Endothelial cell of umbilical vein (primary cell): ENCODE measurements at regions not wholly inside any gene's neighbourhood (a gene's known extent, or its start where the extent isn't known, plus 50 kb on each side); places are given as distances from the start of the nearest gene placed in this dataset.

ENCODE experiments used
- BruUV-seq: library from RNA; stranded (reverse); fragments of 400-500 nt; replicated peaks from 2 replicates; lab custom pipeline; 2021; lab: Mats Ljungman, UMichigan
- CTCF ChIA-PET: fragments of 300-600, 350-600 bp; sonication (Branson Sonifier 250); formaldehyde crosslinking; loops from one replicate; lab custom pipeline; 2021; ENCODE audit warnings: antibody characterized with exemption, inconsistent platforms; lab: Charles Lee
- POLR2A ChIA-PET: fragments of 300-600, 350-600 bp; sonication (Branson Sonifier 250); formaldehyde crosslinking; loops from one replicate; lab custom pipeline; 2021; ENCODE audit warnings: antibody characterized with exemption, inconsistent platforms; lab: Charles Lee
- DNase-seq: peaks from one replicate; pipeline ENCODE4 v3.0.0-alpha.2; 2011; ENCODE audit warnings: low read depth, low spot score
- FAIRE-seq: peaks from 2 replicates; lab custom pipeline; 2011; peaks lifted over from hg19 to GRCh38; lab: Jason Lieb, UNC
- H2AFZ ChIP-seq: 2 replicates; pipeline ENCODE4 v1.6.0; 2012; ENCODE audit warnings: low read depth, low read length, control low read depth, inconsistent platforms
- H3K27ac ChIP-seq: 2 replicates; pipeline ENCODE4 v1.5.1; 2011; ENCODE audit warnings: low read depth, mild to moderate bottlenecking, control low read depth, low read length, moderate library complexity; ENCODE audit not compliant: insufficient read depth
- H3K27me3 ChIP-seq, 2 experiments: 2 replicates each; pipeline versions ENCODE4 v1.6.0 to v1.6.1; 2011; ENCODE audit warnings: low read length in 2 of 2, mixed read lengths in 1 of 2; ENCODE audit not compliant: control insufficient read depth in 2 of 2, insufficient read depth in 2 of 2
- H3K36me3 ChIP-seq, 2 experiments: 2 replicates in 1 of 2; 3 replicates in 1 of 2; pipeline ENCODE4 v1.5.1; 2011; ENCODE audit warnings: low read length in 2 of 2, mild to moderate bottlenecking in 1 of 2, moderate library complexity in 1 of 2; ENCODE audit not compliant: control insufficient read depth in 2 of 2, insufficient read depth in 2 of 2; ENCODE audit errors: extremely low read depth in 1 of 2
- H3K4me1 ChIP-seq: 3 replicates; pipeline ENCODE4 v1.5.1; 2011; ENCODE audit warnings: mild to moderate bottlenecking, low read length; ENCODE audit not compliant: control insufficient read depth, insufficient read depth; ENCODE audit errors: extremely low read depth
- H3K4me2 ChIP-seq: 2 replicates; pipeline ENCODE4 v1.6.1; 2011; ENCODE audit warnings: low read length, control low read depth, mixed read lengths; ENCODE audit not compliant: insufficient read depth
- H3K4me3 ChIP-seq, 3 experiments: fragments of 200-600 bp in 1 of 3; sonication (generic), shearing (Covaris generic) in 1 of 3; replicated peaks in 1 of 3; 2 replicates each; pipeline ENCODE4 v1.5.1; 2011 to 2016; ENCODE audit warnings: control low read depth in 3 of 3, low read length in 3 of 3, mild to moderate bottlenecking in 2 of 3, inconsistent platforms in 1 of 3, low read depth in 1 of 3, moderate library complexity in 1 of 3; ENCODE audit not compliant: insufficient read depth in 1 of 3
- H3K79me2 ChIP-seq: 2 replicates; pipeline ENCODE4 v1.6.0; 2012; ENCODE audit warnings: low read length, inconsistent platforms; ENCODE audit not compliant: control insufficient read depth, insufficient read depth
- H3K9ac ChIP-seq: replicated peaks from 2 replicates; pipeline ENCODE3; 2011; ENCODE audit warnings: low read length, control low read depth; ENCODE audit not compliant: insufficient read depth; ENCODE audit errors: extremely low read depth
- H3K9me1 ChIP-seq: replicated peaks from 3 replicates; pipeline ENCODE4 v1.6.0; 2011; ENCODE audit warnings: mild to moderate bottlenecking, low read length; ENCODE audit not compliant: control insufficient read depth, insufficient read depth; ENCODE audit errors: extremely low read depth
- H3K9me3 ChIP-seq: replicated peaks from 2 replicates; pipeline ENCODE4 v1.5.1; 2012; ENCODE audit warnings: low read length, inconsistent platforms; ENCODE audit not compliant: control insufficient read depth, insufficient read depth
- H4K20me1 ChIP-seq: replicated peaks from 2 replicates; pipeline ENCODE3; 2011; ENCODE audit warnings: mild to moderate bottlenecking, low read length; ENCODE audit not compliant: control insufficient read depth, insufficient read depth; ENCODE audit errors: extremely low read depth
- CTCF ChIP-seq, 2 donors: IDR thresholded peaks; 1 replicate in 1 of 2; 2 replicates in 1 of 2; pipeline ENCODE4 v1.5.1; 2011; ENCODE audit warnings: low read length in 2 of 2, mild to moderate bottlenecking in 2 of 2, moderate library complexity in 2 of 2, control low read depth in 1 of 2, inconsistent platforms in 1 of 2, low read depth in 1 of 2; ENCODE audit not compliant: insufficient read depth in 1 of 2; ENCODE audit errors: extremely low read depth in 1 of 2
- EZH2 ChIP-seq: IDR thresholded peaks from 2 replicates; pipeline ENCODE4 v1.6.1; 2012; ENCODE audit warnings: borderline replicate concordance, low read depth, mild to moderate bottlenecking, moderate library complexity, low read length, inconsistent platforms; ENCODE audit not compliant: severe bottlenecking
- FOS ChIP-seq: IDR thresholded peaks from 2 replicates; pipeline ENCODE4 v1.6.1; 2011; ENCODE audit warnings: mild to moderate bottlenecking, low read length, moderate library complexity, borderline replicate concordance; ENCODE audit not compliant: insufficient read depth
- GATA2 ChIP-seq: IDR thresholded peaks from 2 replicates; pipeline ENCODE4 v1.7.0; 2011; ENCODE audit warnings: low read depth, mild to moderate bottlenecking, moderate library complexity, mixed read lengths, low read length; ENCODE audit not compliant: insufficient read length, insufficient read depth
- JUN ChIP-seq: IDR thresholded peaks from 2 replicates; pipeline ENCODE4 v1.6.1; 2011; ENCODE audit warnings: borderline replicate concordance, low read depth; ENCODE audit not compliant: insufficient read length, insufficient read depth
- MAX ChIP-seq: IDR thresholded peaks from 2 replicates; pipeline ENCODE4 v1.6.1; 2011; ENCODE audit not compliant: insufficient read depth, insufficient read length
- MYC ChIP-seq: IDR thresholded peaks from one replicate; pipeline ENCODE4 v1.6.1; 2011; ENCODE audit warnings: mild to moderate bottlenecking, low read depth, low read length
- POLR2A ChIP-seq: IDR thresholded peaks from 2 replicates; pipeline ENCODE4 v1.6.1; 2012; ENCODE audit warnings: low read depth, mild to moderate bottlenecking, control low read depth, low read length
- POLR2AphosphoS5 ChIP-seq: IDR thresholded peaks from 2 replicates; pipeline ENCODE4 v1.6.1; 2012; ENCODE audit warnings: low read depth, mild to moderate bottlenecking, control low read depth, low read length, moderate library complexity; ENCODE audit not compliant: insufficient read depth
- dilution Hi-C: fragments of 300-500 bp; cut with MboI; formaldehyde crosslinking; loops from one replicate; pipeline ENCODE4 v1.15.0; 2019; ENCODE audit warnings: low sequenced_read_pairs; ENCODE audit not compliant: extremely low pct_ligation_motif_present
- intact Hi-C: fragments of 100-400 bp; cut with micrococcal nuclease; formaldehyde crosslinking; loops from one replicate; pipeline ENCODE4 v1.10.0; 2022

GRCh38 chr15:92232317-92232716 is 161.4 kb upstream of the ST8SIA2 start:
- Histone ChIP-seq H3K4me3 (no peak overlapping the region), H3K4me1 (no peaks in the 10 kb centered on the region), H3K9me3 (peaks cover 2% of the 10 kb centered on the region), H3K36me3 (no peaks in the 10 kb centered on the region), H3K4me2 (no peak overlapping the region), H3K27ac (no peak overlapping the region), H4K20me1 (no peaks in the 10 kb centered on the region), H3K9ac (no peak overlapping the region), H2AFZ (no peak overlapping the region), H3K9me1 (no peaks in the 10 kb centered on the region), H3K79me2 (no peaks in the 10 kb centered on the region), H3K27me3 (no peaks in the 10 kb centered on the region)
- ChIA-PET POLR2A (no interaction called here), CTCF (no interaction called here)
- no peak for FAIRE-seq
- dilution Hi-C loops (no loop called here), intact Hi-C loops (no loop called here)
- no peak for DNase-seq
- BruUV-seq: no TSS peak
- no peak for TF ChIP-seq MAX
- no peak for TF ChIP-seq JUN
- TF ChIP-seq CTCF (IDR thresholded peaks at IDR 0.05; ENCODE audit: extremely low read depth in 1 of 2, insufficient read depth in 1 of 2, low read depth in 1 of 2, low read length in 2 of 2): no peak
- TF ChIP-seq MYC: no peak
- no peak for TF ChIP-seq EZH2
- no peak for TF ChIP-seq FOS
- TF ChIP-seq POLR2AphosphoS5: no peak
- no peak for TF ChIP-seq GATA2
- no peak for TF ChIP-seq POLR2A
